ENCODE measurements at regions not wholly inside any gene's neighbourhood (a gene's known extent, or its start where the extent isn't known, plus 50 kb on each side); places are given as distances from the start of the nearest gene placed in this dataset.
"Not testable (repeated sequence)": the region's sequence is repeated elsewhere in the genome, so short reads cannot be mapped to it uniquely, and the experiment has no call there.

- no peak for DNase-seq
- H3K27ac ChIP-seq (ENCODE audit: low read length) = no peak overlapping the region
- Mint-ChIP-seq H3K4me3 (no peak overlapping the region), H3K4me1 (no peaks in the 10 kb centered on the region), H3K27me3 (no peaks in the 10 kb centered on the region), H3K36me3 (no peaks in the 10 kb centered on the region), H3K27ac (no peak overlapping the region), H3K9me3 (peaks cover 0 to 5% (median 2%) of the 10 kb centered on the region in 3 donors)
- no CpG with 5 or more reads among the region's 2 CpGs for WGBS (ENCODE audit: insufficient coverage)
- H3K9me3 ChIP-seq = no peaks in the 10 kb centered on the region
- ATAC-seq (replicated peaks in 1 of 4) = no peak
- POLR2A ChIA-PET = no interaction called here
- no peaks in the 10 kb centered on the region for H3K27me3 ChIP-seq (replicated peaks in 1 of 2; ENCODE audit: control insufficient read depth in 2 of 2, extremely low read depth in 1 of 2, insufficient read depth in 2 of 2, low read length in 1 of 2)
- no peak overlapping the region for H3K4me3 ChIP-seq (ENCODE audit: control insufficient read depth in 1 of 2, extremely low read depth in 1 of 2, low read length in 1 of 2)
- H3K36me3 ChIP-seq (ENCODE audit: control insufficient read depth in 2 of 2, extremely low read depth in 1 of 2, insufficient read depth in 1 of 2, low read length in 1 of 2) = no peaks in the 10 kb centered on the region
- H3K4me1 ChIP-seq (ENCODE audit: control insufficient read depth in 1 of 2, extremely low read depth in 1 of 2, insufficient read depth in 2 of 2, low read length in 2 of 2) = no peaks in the 10 kb centered on the region
- CTCF ChIA-PET = no interaction called here
These were observed 62.2 kb upstream of the P2RY1 start for GRCh38 chr3:152772674-152773225.

GRCh38 chr3:152773633-152774032, 61.3 kb upstream of the P2RY1 start:
- H3K27ac ChIP-seq (ENCODE audit: low read length) = no peak overlapping the region
- Mint-ChIP-seq H3K27me3 (no peaks in the 10 kb centered on the region), H3K4me1 (no peaks in the 10 kb centered on the region), H3K27ac (no peak overlapping the region), H3K36me3 (no peaks in the 10 kb centered on the region), H3K9me3 (peaks cover 0 to 5% (median 0%) of the 10 kb centered on the region in 3 donors), H3K4me3 (no peak overlapping the region)
- no peaks in the 10 kb centered on the region for H3K27me3 ChIP-seq (replicated peaks in 1 of 2; ENCODE audit: control insufficient read depth in 2 of 2, extremely low read depth in 1 of 2, insufficient read depth in 2 of 2, low read length in 1 of 2)
- no peaks in the 10 kb centered on the region for H3K36me3 ChIP-seq (ENCODE audit: control insufficient read depth in 2 of 2, extremely low read depth in 1 of 2, insufficient read depth in 1 of 2, low read length in 1 of 2)
- ChIA-PET POLR2A (no interaction called here), CTCF (no interaction called here)
- no peak overlapping the region for H3K4me3 ChIP-seq (ENCODE audit: control insufficient read depth in 1 of 2, extremely low read depth in 1 of 2, low read length in 1 of 2)
- ATAC-seq (replicated peaks in 1 of 4) (no peak), DNase-seq (no peak)
- no peaks in the 10 kb centered on the region for H3K4me1 ChIP-seq (ENCODE audit: control insufficient read depth in 1 of 2, extremely low read depth in 1 of 2, insufficient read depth in 2 of 2, low read length in 2 of 2)
- H3K9me3 ChIP-seq = no peaks in the 10 kb centered on the region

- POLR2A ChIA-PET; H3K4me1 ChIP-seq (ENCODE audit: control insufficient read depth in 1 of 2, extremely low read depth in 1 of 2, insufficient read depth in 2 of 2, low read length in 2 of 2); H3K27ac ChIP-seq (ENCODE audit: low read length); H3K27me3 Mint-ChIP-seq; H3K4me3 ChIP-seq (ENCODE audit: control insufficient read depth in 1 of 2, extremely low read depth in 1 of 2, low read length in 1 of 2); DNase-seq; H3K9me3 Mint-ChIP-seq; CTCF ChIA-PET; H3K27me3 ChIP-seq (replicated peaks in 1 of 2; ENCODE audit: control insufficient read depth in 2 of 2, extremely low read depth in 1 of 2, insufficient read depth in 2 of 2, low read length in 1 of 2); H3K36me3 Mint-ChIP-seq; H3K4me1 Mint-ChIP-seq; H3K4me3 Mint-ChIP-seq; H3K36me3 ChIP-seq (ENCODE audit: control insufficient read depth in 2 of 2, extremely low read depth in 1 of 2, insufficient read depth in 1 of 2, low read length in 1 of 2); H3K27ac Mint-ChIP-seq; ATAC-seq (replicated peaks in 1 of 4); H3K9me3 ChIP-seq: not testable (repeated sequence)
- WGBS (ENCODE audit: insufficient coverage) = 92% methylated on average over 4 of the region's 4 CpGs
These were observed 60.7 kb upstream of the P2RY1 start for GRCh38 chr3:152774230-152774629.

GRCh38 chr3:152778022-152778421, 56.9 kb upstream of the P2RY1 start:
- H3K4me1 Mint-ChIP-seq = no peaks in the 10 kb centered on the region
- no peak overlapping the region for H3K27ac ChIP-seq (ENCODE audit: low read length)
- no peak overlapping the region for H3K27ac Mint-ChIP-seq
- H3K27me3 ChIP-seq (replicated peaks in 1 of 2; ENCODE audit: control insufficient read depth in 2 of 2, extremely low read depth in 1 of 2, insufficient read depth in 2 of 2, low read length in 1 of 2) = no peaks in the 10 kb centered on the region
- no CpG with 5 or more reads among the region's 2 CpGs for WGBS (ENCODE audit: insufficient coverage)
- no peak overlapping the region for H3K4me3 Mint-ChIP-seq
- ATAC-seq (replicated peaks in 1 of 4) = no peak
- no peaks in the 10 kb centered on the region for H3K36me3 ChIP-seq (ENCODE audit: control insufficient read depth in 2 of 2, extremely low read depth in 1 of 2, insufficient read depth in 1 of 2, low read length in 1 of 2)
- POLR2A ChIA-PET = no interaction called here
- H3K36me3 Mint-ChIP-seq = no peaks in the 10 kb centered on the region
- no peaks in the 10 kb centered on the region for H3K27me3 Mint-ChIP-seq
- DNase-seq = no peak
- H3K4me1 ChIP-seq (ENCODE audit: control insufficient read depth in 1 of 2, extremely low read depth in 1 of 2, insufficient read depth in 2 of 2, low read length in 2 of 2) = no peaks in the 10 kb centered on the region
- no peaks in the 10 kb centered on the region for H3K9me3 ChIP-seq
- CTCF ChIA-PET = interaction anchor here (0.5 to 0.6 kb wide), 2 partner anchors 75 to 947 kb away, joined by 3 to 4 read pairs; no protein-coding TSS in a partner anchor
- no peak overlapping the region for H3K4me3 ChIP-seq (ENCODE audit: control insufficient read depth in 1 of 2, extremely low read depth in 1 of 2, low read length in 1 of 2)
- H3K9me3 Mint-ChIP-seq = peaks cover 0 to 5% (median 0%) of the 10 kb centered on the region in 3 donors

- Histone ChIP-seq H3K27me3 (replicated peaks in 1 of 2; ENCODE audit: control insufficient read depth in 2 of 2, extremely low read depth in 1 of 2, insufficient read depth in 2 of 2, low read length in 1 of 2) (no peaks in the 10 kb centered on the region), H3K9me3 (no peaks in the 10 kb centered on the region), H3K36me3 (ENCODE audit: control insufficient read depth in 2 of 2, extremely low read depth in 1 of 2, insufficient read depth in 1 of 2, low read length in 1 of 2) (no peaks in the 10 kb centered on the region), H3K4me3 (ENCODE audit: control insufficient read depth in 1 of 2, extremely low read depth in 1 of 2, low read length in 1 of 2) (no peak overlapping the region), H3K27ac (ENCODE audit: low read length) (no peak overlapping the region), H3K4me1 (ENCODE audit: control insufficient read depth in 1 of 2, extremely low read depth in 1 of 2, insufficient read depth in 2 of 2, low read length in 2 of 2) (no peaks in the 10 kb centered on the region)
- no peaks in the 10 kb centered on the region for H3K27me3 Mint-ChIP-seq
- POLR2A ChIA-PET = no interaction called here
- H3K27ac Mint-ChIP-seq = no peak overlapping the region
- peaks cover 0 to 5% (median 0%) of the 10 kb centered on the region in 3 donors for H3K9me3 Mint-ChIP-seq
- H3K4me1 Mint-ChIP-seq = no peaks in the 10 kb centered on the region
- ATAC-seq (replicated peaks in 1 of 4) (no peak), DNase-seq (no peak)
- CTCF ChIA-PET = interaction anchor here in 1 of 2 donors (1.5 kb wide), 1 partner anchor 9 kb away, joined by 3 read pairs; no protein-coding TSS in a partner anchor
- H3K36me3 Mint-ChIP-seq = no peaks in the 10 kb centered on the region
- no CpG with 5 or more reads among the region's 2 CpGs for WGBS (ENCODE audit: insufficient coverage)
- H3K4me3 Mint-ChIP-seq = no peak overlapping the region
These were observed 55.3 kb upstream of the P2RY1 start for GRCh38 chr3:152779653-152780052.

- WGBS (ENCODE audit: insufficient coverage) = no CpG with 5 or more reads among the region's 2 CpGs
- Histone ChIP-seq H3K4me1 (ENCODE audit: control insufficient read depth in 1 of 2, extremely low read depth in 1 of 2, insufficient read depth in 2 of 2, low read length in 2 of 2) (no peaks in the 10 kb centered on the region), H3K27ac (ENCODE audit: low read length) (no peak overlapping the region), H3K36me3 (ENCODE audit: control insufficient read depth in 2 of 2, extremely low read depth in 1 of 2, insufficient read depth in 1 of 2, low read length in 1 of 2) (no peaks in the 10 kb centered on the region), H3K27me3 (replicated peaks in 1 of 2; ENCODE audit: control insufficient read depth in 2 of 2, extremely low read depth in 1 of 2, insufficient read depth in 2 of 2, low read length in 1 of 2) (no peaks in the 10 kb centered on the region), H3K4me3 (ENCODE audit: control insufficient read depth in 1 of 2, extremely low read depth in 1 of 2, low read length in 1 of 2) (no peak overlapping the region), H3K9me3 (no peaks in the 10 kb centered on the region)
- Mint-ChIP-seq H3K4me1 (no peaks in the 10 kb centered on the region), H3K36me3 (no peaks in the 10 kb centered on the region), H3K9me3 (peaks cover 0 to 5% (median 0%) of the 10 kb centered on the region in 3 donors), H3K4me3 (no peak overlapping the region), H3K27me3 (no peaks in the 10 kb centered on the region), H3K27ac (no peak overlapping the region)
- ChIA-PET CTCF (interaction anchor here in 1 of 2 donors (1.5 kb wide), 1 partner anchor 10 kb away, joined by 3 read pairs; no protein-coding TSS in a partner anchor), POLR2A (no interaction called here)
- ATAC-seq (replicated peaks in 1 of 4) (no peak), DNase-seq (no peak)
These were observed 54.4 kb upstream of the P2RY1 start for GRCh38 chr3:152780553-152780952.

- Mint-ChIP-seq H3K27me3 (no peaks in the 10 kb centered on the region), H3K4me3 (no peak overlapping the region), H3K9me3 (peaks cover 0 to 3% (median 0%) of the 10 kb centered on the region in 3 donors), H3K4me1 (no peaks in the 10 kb centered on the region), H3K27ac (no peak overlapping the region), H3K36me3 (no peaks in the 10 kb centered on the region)
- CTCF ChIA-PET = no interaction called here
- Histone ChIP-seq H3K36me3 (ENCODE audit: control insufficient read depth in 2 of 2, extremely low read depth in 1 of 2, insufficient read depth in 1 of 2, low read length in 1 of 2) (no peaks in the 10 kb centered on the region), H3K9me3 (no peaks in the 10 kb centered on the region), H3K27me3 (replicated peaks in 1 of 2; ENCODE audit: control insufficient read depth in 2 of 2, extremely low read depth in 1 of 2, insufficient read depth in 2 of 2, low read length in 1 of 2) (no peaks in the 10 kb centered on the region), H3K4me3 (ENCODE audit: control insufficient read depth in 1 of 2, extremely low read depth in 1 of 2, low read length in 1 of 2) (no peak overlapping the region), H3K4me1 (ENCODE audit: control insufficient read depth in 1 of 2, extremely low read depth in 1 of 2, insufficient read depth in 2 of 2, low read length in 2 of 2) (no peaks in the 10 kb centered on the region), H3K27ac (ENCODE audit: low read length) (no peak overlapping the region)
- ATAC-seq (replicated peaks in 1 of 4) (no peak), DNase-seq (no peak)
- POLR2A ChIA-PET = no interaction called here
- WGBS (ENCODE audit: insufficient coverage) = 94% methylated on average over 2 of the region's 4 CpGs
These were observed 49.9 kb upstream of the P2RY1 start for GRCh38 chr3:152785051-152785450.

All from T-cell (primary cell).